Breast epithelium (tissue), 3 donors: ENCODE measurements at regions not wholly inside any gene's neighbourhood (a gene's known extent, or its start where the extent isn't known, plus 50 kb on each side); places are given as distances from the start of the nearest gene placed in this dataset.
"Not testable (repeated sequence)": the region's sequence is repeated elsewhere in the genome, so short reads cannot be mapped to it uniquely, and the experiment has no call there.

Experiments
- POLR2A ChIP-seq: fragments of 450-650 bp; IDR thresholded peaks from one replicate; pipeline ENCODE4 v1.6.1; 2016; ENCODE audit warnings: antibody characterized with exemption, mild to moderate bottlenecking, moderate library complexity
- POLR2AphosphoS5 ChIP-seq, 3 donors: sonication (generic); formaldehyde crosslinking; IDR thresholded peaks; one replicate each; pipeline ENCODE4 v1.6.1; 2017; ENCODE audit warnings: antibody characterized with exemption in 3 of 3

GRCh38 chrX:130512534-130512933 is 110.7 kb downstream of the RBMX2 start:
- not testable (repeated sequence) for TF ChIP-seq POLR2AphosphoS5 (IDR thresholded peaks at IDR 0.05); POLR2A
